ENCODE measurements at regions not wholly inside any gene's neighbourhood (a gene's known extent, or its start where the extent isn't known, plus 50 kb on each side); places are given as distances from the start of the nearest gene placed in this dataset.
A peak's percentile ranks its signal among the peaks of the same experiment; 100 is the strongest.

- no peak for DNase-seq
Observed at GRCh38 chr9:99366183-99366582, 144.1 kb downstream of the SEC61B start.

GRCh38 chr9:99366621-99367020 lies 144.5 kb downstream of the SEC61B start:
- no peak for DNase-seq

- DNase-seq, result peak; percentile 70
Observed at GRCh38 chr9:99368341-99369326, 146.6 kb downstream of the SEC61B start.

GRCh38 chr9:99369327-99369722 lies 147.2 kb downstream of the SEC61B start:
- no peak for DNase-seq

- DNase-seq, result no peak
Observed at GRCh38 chr9:99370376-99370775, 148.3 kb downstream of the SEC61B start.

GRCh38 chr9:99371376-99371775 lies 149.3 kb downstream of the SEC61B start:
- no peak for DNase-seq

- no peak for DNase-seq
Observed at GRCh38 chr9:99373912-99374311, 151.8 kb downstream of the SEC61B start.

- no peak for DNase-seq
Observed at GRCh38 chr9:99374793-99375192, 152.7 kb downstream of the SEC61B start.

GRCh38 chr9:99375481-99375880 lies 153.4 kb downstream of the SEC61B start:
- DNase-seq, result no peak

GRCh38 chr9:99377790-99378775 lies 156.0 kb downstream of the SEC61B start:
- no peak for DNase-seq

- no peak for DNase-seq
Observed at GRCh38 chr9:99383536-99383935, 161.5 kb downstream of the SEC61B start.

- DNase-seq, result no peak
Observed at GRCh38 chr9:99385215-99385614, 163.1 kb downstream of the SEC61B start.

- peak; percentile 28 for DNase-seq
Observed at GRCh38 chr9:99385814-99386279, 163.8 kb downstream of the SEC61B start.

- no peak for DNase-seq
Observed at GRCh38 chr9:99387431-99387830, 165.3 kb downstream of the SEC61B start.

- no peak for DNase-seq
Observed at GRCh38 chr9:99389087-99390033, 167.3 kb downstream of the SEC61B start.

GRCh38 chr9:99391937-99392594 lies 170.0 kb downstream of the SEC61B start:
- no peak for DNase-seq

- no peak for DNase-seq
Observed at GRCh38 chr9:99392986-99393385, 170.9 kb downstream of the SEC61B start.

- DNase-seq, result no peak
Observed at GRCh38 chr9:99393993-99394392, 171.9 kb downstream of the SEC61B start.

GRCh38 chr9:99398241-99398640 lies 176.2 kb downstream of the SEC61B start:
- no peak for DNase-seq

GRCh38 chr9:99399474-99399873 lies 177.4 kb downstream of the SEC61B start:
- no peak for DNase-seq

GRCh38 chr9:99400184-99400731 lies 178.2 kb downstream of the SEC61B start:
- DNase-seq, result no peak
